ENCODE measurements at regions not wholly inside any gene's neighbourhood (a gene's known extent, or its start where the extent isn't known, plus 50 kb on each side); places are given as distances from the start of the nearest gene placed in this dataset.
"Not testable (repeated sequence)": the region's sequence is repeated elsewhere in the genome, so short reads cannot be mapped to it uniquely, and the experiment has no call there.

DNA sequence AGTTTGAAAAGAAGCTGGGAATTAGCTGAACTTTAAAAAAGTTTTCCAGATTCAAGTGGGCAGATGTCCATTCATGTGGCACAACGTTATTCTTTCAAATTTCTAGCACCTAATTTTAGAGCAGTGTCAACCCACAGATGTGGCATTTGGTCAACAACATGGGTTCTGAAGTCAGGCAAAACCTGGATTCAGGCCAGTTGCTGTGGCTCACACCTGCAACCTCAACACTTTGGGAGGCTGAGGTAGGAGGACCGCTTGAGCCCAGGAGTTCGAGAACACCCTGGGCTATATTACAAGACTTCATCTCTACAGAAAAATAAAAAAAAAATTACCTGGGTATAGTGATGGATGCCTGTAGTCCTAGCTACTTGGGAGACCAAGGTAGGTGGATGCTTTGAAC lies 380.2 kb upstream of the SALL1 start:
- Histone ChIP-seq H3K9ac (ENCODE audit: low read depth, low read length) (no peak overlapping the region), H3K4me1 (ENCODE audit: control insufficient read depth, insufficient read depth, low read length) (peaks cover 3% of the 10 kb centered on the region)

DNA sequence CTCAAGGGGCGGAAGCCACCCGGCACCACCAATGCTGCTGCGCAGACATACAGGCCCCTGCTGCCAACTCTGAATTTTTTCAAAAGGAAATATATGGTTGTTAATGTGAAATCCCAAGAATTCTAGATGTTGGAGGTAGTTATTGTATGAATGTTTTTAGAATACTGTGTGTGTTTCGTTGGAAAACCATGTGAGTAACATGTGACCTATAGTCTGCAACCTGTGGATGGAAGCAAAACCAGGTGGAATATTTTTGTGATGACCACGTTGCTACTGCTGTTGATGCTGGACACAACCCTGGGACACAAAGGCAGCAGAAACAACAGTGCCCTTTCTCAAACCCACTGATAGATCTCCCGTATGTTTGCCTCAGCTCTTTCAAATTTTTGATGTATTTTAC lies 376.3 kb upstream of the SALL1 start:
- Histone ChIP-seq H3K27me3 (ENCODE audit: control insufficient read depth, insufficient read depth, low read length) (peaks cover 2% of the 10 kb centered on the region), H3K9ac (ENCODE audit: low read depth, low read length) (no peak overlapping the region), H3K9me3 (ENCODE audit: control insufficient read depth, insufficient read depth, low read length) (no peaks in the 10 kb centered on the region), H3K4me3 (ENCODE audit: low read depth, low read length) (no peak overlapping the region), H3K36me3 (ENCODE audit: control insufficient read depth, insufficient read depth, low read length) (no peaks in the 10 kb centered on the region), H3K4me1 (ENCODE audit: control insufficient read depth, insufficient read depth, low read length) (no peaks in the 10 kb centered on the region)

More for the DNA sequence above, 380.2 kb upstream of the SALL1 start:
- no peaks in the 10 kb centered on the region for H3K27me3 ChIP-seq (ENCODE audit: control insufficient read depth, insufficient read depth, low read length)
- no peaks in the 10 kb centered on the region for H3K9me3 ChIP-seq (ENCODE audit: control insufficient read depth, insufficient read depth, low read length)
- no peak overlapping the region for H3K4me3 ChIP-seq (ENCODE audit: low read depth, low read length)
- H3K36me3 ChIP-seq (ENCODE audit: control insufficient read depth, insufficient read depth, low read length): no peaks in the 10 kb centered on the region

GRCh38 chr16:51526621-51527020 lies 375.6 kb upstream of the SALL1 start:
- no peaks in the 10 kb centered on the region for H3K36me3 ChIP-seq (ENCODE audit: control insufficient read depth, insufficient read depth, low read length)
- H3K4me1 ChIP-seq (ENCODE audit: control insufficient read depth, insufficient read depth, low read length): no peaks in the 10 kb centered on the region
- no peaks in the 10 kb centered on the region for H3K9me3 ChIP-seq (ENCODE audit: control insufficient read depth, insufficient read depth, low read length)
- no peak overlapping the region for H3K9ac ChIP-seq (ENCODE audit: low read depth, low read length)
- no peak overlapping the region for H3K4me3 ChIP-seq (ENCODE audit: low read depth, low read length)
- H3K27me3 ChIP-seq (ENCODE audit: control insufficient read depth, insufficient read depth, low read length): peaks cover 2% of the 10 kb centered on the region

GRCh38 chr16:51524555-51525373 lies 373.7 kb upstream of the SALL1 start:
- Histone ChIP-seq H3K36me3 (ENCODE audit: control insufficient read depth, insufficient read depth, low read length) (no peaks in the 10 kb centered on the region), H3K4me3 (ENCODE audit: low read depth, low read length) (no peak overlapping the region), H3K9ac (ENCODE audit: low read depth, low read length) (no peak overlapping the region), H3K4me1 (ENCODE audit: control insufficient read depth, insufficient read depth, low read length) (no peaks in the 10 kb centered on the region), H3K9me3 (ENCODE audit: control insufficient read depth, insufficient read depth, low read length) (no peaks in the 10 kb centered on the region), H3K27me3 (ENCODE audit: control insufficient read depth, insufficient read depth, low read length) (peaks cover 2% of the 10 kb centered on the region)

DNA sequence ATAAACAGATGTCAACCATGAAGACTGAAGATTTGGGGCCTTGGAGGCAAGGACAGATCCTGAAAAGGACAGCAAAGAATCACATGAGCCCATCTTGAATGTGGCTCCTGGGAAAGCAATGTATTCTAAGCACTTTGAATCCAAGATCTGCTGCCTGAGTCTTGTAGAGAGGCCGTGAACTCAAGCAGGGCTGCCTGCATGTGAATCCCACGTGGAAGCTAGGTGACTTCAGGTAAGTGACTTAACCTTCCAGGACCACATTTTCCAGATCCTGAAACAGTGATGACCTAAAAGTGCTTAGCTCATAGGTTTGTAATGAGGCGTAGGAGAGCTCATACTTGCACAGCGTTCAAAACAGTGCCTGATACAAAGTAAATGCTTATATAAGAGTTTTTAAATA lies 373.0 kb upstream of the SALL1 start:
- Histone ChIP-seq H3K27me3 (ENCODE audit: control insufficient read depth, insufficient read depth, low read length) (peaks cover 2% of the 10 kb centered on the region), H3K9ac (ENCODE audit: low read depth, low read length) (no peak overlapping the region), H3K4me1 (ENCODE audit: control insufficient read depth, insufficient read depth, low read length) (no peaks in the 10 kb centered on the region), H3K4me3 (ENCODE audit: low read depth, low read length) (no peak overlapping the region), H3K9me3 (ENCODE audit: control insufficient read depth, insufficient read depth, low read length) (no peaks in the 10 kb centered on the region), H3K36me3 (ENCODE audit: control insufficient read depth, insufficient read depth, low read length) (no peaks in the 10 kb centered on the region)

DNA sequence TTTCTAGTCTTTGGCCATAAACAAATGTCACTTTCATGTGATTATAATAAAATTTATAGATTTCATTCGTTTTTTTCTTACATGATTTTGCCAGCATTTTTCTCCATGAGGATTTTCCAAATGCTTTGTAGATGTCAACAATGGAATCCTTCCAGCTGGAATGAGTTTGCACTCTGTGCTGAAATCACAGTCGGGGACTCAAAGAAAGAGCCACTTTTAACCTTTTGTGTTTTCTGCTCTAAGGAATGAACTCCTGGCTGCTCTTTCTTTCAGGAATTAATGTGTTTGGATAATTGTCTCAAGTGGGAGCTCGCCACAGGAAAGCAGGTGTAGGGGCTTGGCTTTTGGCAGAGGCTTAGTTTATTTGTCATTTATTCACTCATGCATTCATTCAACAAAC lies 372.3 kb upstream of the SALL1 start:
- H3K9ac ChIP-seq (ENCODE audit: low read depth, low read length): no peak overlapping the region
- no peak overlapping the region for H3K4me3 ChIP-seq (ENCODE audit: low read depth, low read length)

DNA sequence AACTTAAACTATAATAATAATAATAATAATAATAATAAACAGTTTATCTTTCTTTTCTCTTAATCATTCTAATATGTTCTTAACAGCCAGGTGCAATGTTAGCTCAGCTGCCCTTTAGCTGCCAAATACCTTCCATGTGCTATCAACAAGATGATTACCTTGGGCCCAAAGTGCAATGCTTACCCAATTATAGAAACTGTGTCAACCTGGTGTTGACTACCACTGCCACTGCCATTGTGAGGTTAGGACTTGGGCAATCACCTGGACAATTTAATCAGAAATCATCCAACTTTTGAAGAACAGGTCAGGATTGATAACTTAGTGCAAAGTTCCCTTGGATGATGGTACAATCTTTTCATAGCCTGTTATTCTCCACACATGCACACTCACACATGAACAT lies 371.8 kb upstream of the SALL1 start:
- Histone ChIP-seq H3K4me1 (ENCODE audit: control insufficient read depth, insufficient read depth, low read length) (no peaks in the 10 kb centered on the region), H3K4me3 (ENCODE audit: low read depth, low read length) (no peak overlapping the region), H3K9ac (ENCODE audit: low read depth, low read length) (no peak overlapping the region), H3K36me3 (ENCODE audit: control insufficient read depth, insufficient read depth, low read length) (no peaks in the 10 kb centered on the region), H3K9me3 (ENCODE audit: control insufficient read depth, insufficient read depth, low read length) (no peaks in the 10 kb centered on the region), H3K27me3 (ENCODE audit: control insufficient read depth, insufficient read depth, low read length) (peaks cover 2% of the 10 kb centered on the region)

More for the DNA sequence above, 372.3 kb upstream of the SALL1 start:
- no peaks in the 10 kb centered on the region for H3K4me1 ChIP-seq (ENCODE audit: control insufficient read depth, insufficient read depth, low read length)
- no peaks in the 10 kb centered on the region for H3K36me3 ChIP-seq (ENCODE audit: control insufficient read depth, insufficient read depth, low read length)
- no peaks in the 10 kb centered on the region for H3K9me3 ChIP-seq (ENCODE audit: control insufficient read depth, insufficient read depth, low read length)
- peaks cover 2% of the 10 kb centered on the region for H3K27me3 ChIP-seq (ENCODE audit: control insufficient read depth, insufficient read depth, low read length)

- H3K36me3 ChIP-seq (ENCODE audit: control insufficient read depth, insufficient read depth, low read length); H3K9me3 ChIP-seq (ENCODE audit: control insufficient read depth, insufficient read depth, low read length); H3K27me3 ChIP-seq (ENCODE audit: control insufficient read depth, insufficient read depth, low read length): not testable (repeated sequence)
These were observed 365.9 kb upstream of the SALL1 start for GRCh38 chr16:51516960-51517359.

DNA sequence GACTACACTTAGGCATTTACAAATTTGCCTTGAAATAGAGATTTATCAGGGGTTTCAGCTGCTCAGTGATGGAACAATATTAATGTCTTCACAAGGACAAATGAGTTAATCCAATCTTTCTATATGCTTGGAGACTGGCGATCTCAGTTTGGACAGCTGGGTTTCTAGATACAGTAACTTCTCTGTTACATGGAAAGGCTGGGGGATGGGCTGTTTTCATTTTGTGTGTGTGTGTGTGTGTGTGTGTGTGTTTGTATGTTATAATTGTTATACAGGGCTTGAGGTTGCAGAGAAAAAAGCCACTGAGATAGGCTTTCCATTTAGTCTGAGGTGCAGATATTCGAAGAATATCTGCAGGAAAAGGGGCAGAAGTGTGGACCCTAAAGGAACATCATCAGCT lies 359.3 kb upstream of the SALL1 start:
- no peaks in the 10 kb centered on the region for H3K36me3 ChIP-seq (ENCODE audit: control insufficient read depth, insufficient read depth, low read length)
- H3K4me3 ChIP-seq (ENCODE audit: low read depth, low read length): no peak overlapping the region
- H3K27me3 ChIP-seq (ENCODE audit: control insufficient read depth, insufficient read depth, low read length): no peaks in the 10 kb centered on the region
- no peaks in the 10 kb centered on the region for H3K9me3 ChIP-seq (ENCODE audit: control insufficient read depth, insufficient read depth, low read length)
- H3K9ac ChIP-seq (ENCODE audit: low read depth, low read length): no peak overlapping the region
- H3K4me1 ChIP-seq (ENCODE audit: control insufficient read depth, insufficient read depth, low read length): no peaks in the 10 kb centered on the region

More at GRCh38 chr16:51516960-51517359, 365.9 kb upstream of the SALL1 start:
- H3K4me1 ChIP-seq (ENCODE audit: control insufficient read depth, insufficient read depth, low read length); H3K9ac ChIP-seq (ENCODE audit: low read depth, low read length); H3K4me3 ChIP-seq (ENCODE audit: low read depth, low read length): not testable (repeated sequence)

DNA sequence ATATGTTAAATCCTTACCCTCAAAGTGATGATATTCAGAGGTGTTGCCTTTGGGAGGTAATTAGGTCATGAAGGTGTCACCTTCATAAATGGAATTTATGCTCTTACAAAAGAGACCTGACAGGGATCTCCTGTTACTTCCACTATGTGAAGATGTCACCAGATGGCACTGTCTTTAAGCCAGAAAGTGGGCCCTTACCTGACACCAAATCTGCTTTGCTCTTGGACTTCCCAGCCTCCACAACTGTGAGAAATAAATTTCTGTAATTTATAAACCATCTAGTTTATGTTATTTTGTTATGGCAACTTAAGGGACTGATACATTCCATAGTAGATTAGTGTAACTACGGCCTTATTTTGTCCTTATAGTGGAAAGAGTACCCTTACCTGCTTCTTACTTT lies 358.3 kb upstream of the SALL1 start:
- Histone ChIP-seq H3K4me1 (ENCODE audit: control insufficient read depth, insufficient read depth, low read length) (no peaks in the 10 kb centered on the region), H3K36me3 (ENCODE audit: control insufficient read depth, insufficient read depth, low read length) (no peaks in the 10 kb centered on the region), H3K27me3 (ENCODE audit: control insufficient read depth, insufficient read depth, low read length) (no peaks in the 10 kb centered on the region), H3K9ac (ENCODE audit: low read depth, low read length) (no peak overlapping the region), H3K4me3 (ENCODE audit: low read depth, low read length) (no peak overlapping the region), H3K9me3 (ENCODE audit: control insufficient read depth, insufficient read depth, low read length) (no peaks in the 10 kb centered on the region)

DNA sequence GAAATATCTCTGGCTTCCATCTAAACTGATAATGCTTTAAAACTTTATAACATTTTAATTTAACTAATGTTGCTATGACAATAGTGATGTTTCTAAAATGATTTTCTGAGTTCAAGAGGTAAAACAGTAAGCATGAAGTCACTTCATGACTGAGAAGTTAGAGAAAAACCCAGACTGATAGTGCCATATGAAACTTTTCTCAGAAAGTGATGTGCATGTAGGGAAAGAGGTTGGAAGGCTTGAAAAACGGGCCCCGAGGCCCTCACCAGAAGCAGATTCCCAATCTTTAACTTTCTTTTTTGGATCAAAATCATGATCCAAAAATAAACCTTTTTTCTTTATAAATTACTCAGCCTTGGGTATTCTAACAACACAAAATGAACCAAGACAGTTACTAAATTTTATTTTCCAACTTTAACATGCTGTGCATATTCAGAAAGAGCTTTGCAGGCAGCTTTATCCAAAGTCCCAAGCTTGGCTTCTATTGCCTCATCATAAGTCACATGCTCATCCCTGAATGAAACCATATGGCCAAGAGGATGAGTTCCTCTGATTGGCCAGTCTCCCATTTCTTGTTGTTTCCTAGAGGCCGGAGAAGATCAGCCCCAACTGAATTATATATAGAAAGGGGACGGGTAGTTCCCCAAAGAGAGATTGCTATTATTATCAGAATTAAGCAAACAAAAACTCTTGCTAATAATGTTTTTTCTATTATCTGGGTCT lies 357.6 kb upstream of the SALL1 start:
- H3K9ac ChIP-seq (ENCODE audit: low read depth, low read length): no peak overlapping the region

DNA sequence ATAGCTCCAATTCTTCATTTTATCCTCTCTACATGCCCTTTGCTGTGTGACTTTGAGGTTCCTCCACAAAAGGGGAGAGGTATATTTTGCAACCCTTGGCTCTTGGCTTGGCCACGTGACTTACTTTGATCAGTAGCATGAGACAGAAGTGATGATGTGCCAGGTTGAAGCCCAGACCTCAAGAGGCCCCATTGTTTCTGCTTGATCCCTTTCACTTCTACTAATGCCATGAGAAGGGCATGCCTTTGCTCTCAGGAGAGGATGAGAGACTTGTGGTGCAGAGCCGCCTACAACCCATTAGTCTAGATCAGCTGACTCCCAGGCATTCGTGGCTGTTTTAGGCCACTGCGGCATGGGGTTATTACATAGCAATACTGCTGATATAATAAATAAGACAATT lies 356.2 kb upstream of the SALL1 start:
- Histone ChIP-seq H3K9me3 (ENCODE audit: control insufficient read depth, insufficient read depth, low read length) (no peaks in the 10 kb centered on the region), H3K9ac (ENCODE audit: low read depth, low read length) (no peak overlapping the region), H3K36me3 (ENCODE audit: control insufficient read depth, insufficient read depth, low read length) (no peaks in the 10 kb centered on the region), H3K4me3 (ENCODE audit: low read depth, low read length) (no peak overlapping the region), H3K27me3 (ENCODE audit: control insufficient read depth, insufficient read depth, low read length) (no peaks in the 10 kb centered on the region), H3K4me1 (ENCODE audit: control insufficient read depth, insufficient read depth, low read length) (no peaks in the 10 kb centered on the region)

More for the DNA sequence above, 357.6 kb upstream of the SALL1 start:
- H3K4me1 ChIP-seq (ENCODE audit: control insufficient read depth, insufficient read depth, low read length): no peaks in the 10 kb centered on the region
- H3K9me3 ChIP-seq (ENCODE audit: control insufficient read depth, insufficient read depth, low read length): no peaks in the 10 kb centered on the region
- H3K27me3 ChIP-seq (ENCODE audit: control insufficient read depth, insufficient read depth, low read length): no peaks in the 10 kb centered on the region
- no peaks in the 10 kb centered on the region for H3K36me3 ChIP-seq (ENCODE audit: control insufficient read depth, insufficient read depth, low read length)
- no peak overlapping the region for H3K4me3 ChIP-seq (ENCODE audit: low read depth, low read length)

All from iPS-15b (cell line).